SK-N-SH treated with all-trans-retinoic acid at 6 μM for 48 hours (cell line): ENCODE measurements at regions not wholly inside any gene's neighbourhood (a gene's known extent, or its start where the extent isn't known, plus 50 kb on each side); places are given as distances from the start of the nearest gene placed in this dataset.
A peak's percentile ranks its signal among the peaks of the same experiment; 100 is the strongest.

ENCODE experiments used
- ATAC-seq: fragments of 200-7000 bp; cut with Tn5 transposase; 3 replicates; pipeline ENCODE4 v1.9.1; 2020; ENCODE audit warnings: mild to moderate bottlenecking, moderate library complexity
- ARNTL ChIP-seq: fragments of 450-650 bp; formaldehyde crosslinking; IDR thresholded peaks from 2 replicates; pipeline ENCODE4 v1.5.0; 2020; ENCODE audit warnings: low read depth, mild to moderate bottlenecking, moderate library complexity, borderline replicate concordance
- BACH2 ChIP-seq: fragments of 250-450 bp; sonication (Bioruptor Pico); IDR thresholded peaks from 2 replicates; pipeline ENCODE4 v1.9.0; 2021; ENCODE audit warnings: mild to moderate bottlenecking, borderline replicate concordance
- CSDC2 ChIP-seq: fragments of 250-450 bp; sonication (Bioruptor Pico); IDR thresholded peaks from 2 replicates; pipeline ENCODE4 v1.5.0; 2020; ENCODE audit warnings: mild to moderate bottlenecking, moderate library complexity
- ESRRG ChIP-seq: fragments of 250-450 bp; sonication (Bioruptor Pico); IDR thresholded peaks from 2 replicates; pipeline ENCODE4 v1.6.1; 2021; ENCODE audit warnings: mild to moderate bottlenecking
- GLIS3 ChIP-seq: fragments of 250-450 bp; sonication (Bioruptor Pico); IDR thresholded peaks from 2 replicates; pipeline ENCODE4 v1.5.0; 2020; ENCODE audit warnings: mild to moderate bottlenecking, moderate library complexity
- ISL1 ChIP-seq: fragments of 250-450 bp; sonication (Bioruptor Pico); IDR thresholded peaks from 2 replicates; pipeline ENCODE4 v2.1.2; 2022; ENCODE audit warnings: mild to moderate bottlenecking, moderate library complexity
- OSR1 ChIP-seq: fragments of 250-450 bp; sonication (Bioruptor Pico); IDR thresholded peaks from 2 replicates; pipeline ENCODE4 v1.8.0; 2022; ENCODE audit warnings: moderate library complexity, mild to moderate bottlenecking, inconsistent platforms
- RARB ChIP-seq: fragments of 250-450 bp; sonication (Bioruptor Pico); IDR thresholded peaks from 2 replicates; pipeline ENCODE4 v1.8.0; 2021; ENCODE audit warnings: mild to moderate bottlenecking, moderate library complexity
- SNAI2 ChIP-seq: fragments of 250-450 bp; sonication (Bioruptor Pico); IDR thresholded peaks from 2 replicates; pipeline ENCODE4 v1.5.0; 2020; ENCODE audit warnings: mild to moderate bottlenecking, moderate library complexity
- TCF4 ChIP-seq: fragments of 250-450 bp; sonication (Bioruptor Pico); IDR thresholded peaks from 2 replicates; pipeline ENCODE4 v1.8.0; 2021; ENCODE audit warnings: mild to moderate bottlenecking, moderate library complexity, borderline replicate concordance
- TOX ChIP-seq: fragments of 250-450 bp; sonication (Bioruptor Pico); IDR thresholded peaks from 2 replicates; pipeline ENCODE4 v1.8.0; 2021; ENCODE audit warnings: mild to moderate bottlenecking, moderate library complexity, borderline replicate concordance
- ZC3H10 ChIP-seq: fragments of 250-450 bp; sonication (Bioruptor Pico); IDR thresholded peaks from 2 replicates; pipeline ENCODE4 v1.5.1; 2021; ENCODE audit warnings: mild to moderate bottlenecking, moderate library complexity
- ZFP3 ChIP-seq: fragments of 250-450 bp; sonication (Bioruptor Pico); IDR thresholded peaks from 2 replicates; pipeline ENCODE4 v1.5.0; 2020; ENCODE audit warnings: mild to moderate bottlenecking, moderate library complexity
- ZFP30 ChIP-seq: fragments of 450-650 bp; formaldehyde crosslinking; IDR thresholded peaks from 2 replicates; pipeline ENCODE4 v1.5.0; 2022; ENCODE audit warnings: mild to moderate bottlenecking, moderate library complexity
- ZNF565 ChIP-seq: fragments of 450-650 bp; formaldehyde crosslinking; conservative IDR thresholded peaks from 2 replicates; pipeline ENCODE4 v1.5.0; 2020; ENCODE audit warnings: low read depth, mild to moderate bottlenecking, moderate library complexity
- ZNF8 ChIP-seq: fragments of 450-650 bp; formaldehyde crosslinking; IDR thresholded peaks from 2 replicates; pipeline ENCODE4 v1.5.0; 2020; ENCODE audit warnings: mild to moderate bottlenecking, moderate library complexity
- TF ChIP-seq, protein P1 (sequence below): fragments of 250-450 bp; sonication (Bioruptor Pico); IDR thresholded peaks from 2 replicates; pipeline ENCODE4 v1.8.0; 2021; ENCODE audit warnings: low read depth, mild to moderate bottlenecking, moderate library complexity, borderline replicate concordance
- TF ChIP-seq, protein P2 (sequence below): fragments of 250-450 bp; sonication (Bioruptor Pico); IDR thresholded peaks from 2 replicates; pipeline ENCODE4 v1.8.0; 2020; ENCODE audit warnings: mild to moderate bottlenecking, moderate library complexity, borderline replicate concordance
- TF ChIP-seq, protein P3 (sequence below): fragments of 250-450 bp; sonication (Bioruptor Pico); IDR thresholded peaks from 2 replicates; pipeline ENCODE4 v1.5.1; 2020; ENCODE audit warnings: low read depth, mild to moderate bottlenecking, moderate library complexity
- TF ChIP-seq, protein P4 (sequence below): fragments of 250-450 bp; sonication (Bioruptor Pico); IDR thresholded peaks from 2 replicates; pipeline ENCODE4 v1.5.1; 2021; ENCODE audit warnings: mild to moderate bottlenecking, moderate library complexity
- TF ChIP-seq, protein P5 (sequence below): fragments of 250-450 bp; sonication (Bioruptor Pico); IDR thresholded peaks from 2 replicates; pipeline ENCODE4 v1.5.0; 2020; ENCODE audit warnings: mild to moderate bottlenecking, moderate library complexity

DNA sequence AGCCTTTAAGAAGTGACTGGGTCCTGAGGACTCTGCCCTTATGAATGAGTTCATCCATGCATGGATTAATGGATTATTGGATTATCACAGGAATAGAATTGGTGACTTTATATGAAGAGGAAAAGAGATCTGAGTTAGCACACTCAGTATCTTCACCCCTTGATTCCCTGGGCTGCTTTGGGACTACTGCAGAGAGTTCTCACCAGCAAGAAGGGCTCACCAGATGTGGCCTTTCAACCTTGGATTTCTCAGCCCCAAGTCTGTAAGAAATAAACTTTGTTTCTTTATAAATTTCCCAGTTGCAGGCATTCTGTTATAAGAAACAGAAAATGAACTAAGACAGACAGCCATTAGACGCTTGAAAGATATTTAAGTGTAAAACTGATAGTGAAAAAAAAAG, 509.2 kb downstream of the FLRT2 start:
- no peak for ATAC-seq

DNA sequence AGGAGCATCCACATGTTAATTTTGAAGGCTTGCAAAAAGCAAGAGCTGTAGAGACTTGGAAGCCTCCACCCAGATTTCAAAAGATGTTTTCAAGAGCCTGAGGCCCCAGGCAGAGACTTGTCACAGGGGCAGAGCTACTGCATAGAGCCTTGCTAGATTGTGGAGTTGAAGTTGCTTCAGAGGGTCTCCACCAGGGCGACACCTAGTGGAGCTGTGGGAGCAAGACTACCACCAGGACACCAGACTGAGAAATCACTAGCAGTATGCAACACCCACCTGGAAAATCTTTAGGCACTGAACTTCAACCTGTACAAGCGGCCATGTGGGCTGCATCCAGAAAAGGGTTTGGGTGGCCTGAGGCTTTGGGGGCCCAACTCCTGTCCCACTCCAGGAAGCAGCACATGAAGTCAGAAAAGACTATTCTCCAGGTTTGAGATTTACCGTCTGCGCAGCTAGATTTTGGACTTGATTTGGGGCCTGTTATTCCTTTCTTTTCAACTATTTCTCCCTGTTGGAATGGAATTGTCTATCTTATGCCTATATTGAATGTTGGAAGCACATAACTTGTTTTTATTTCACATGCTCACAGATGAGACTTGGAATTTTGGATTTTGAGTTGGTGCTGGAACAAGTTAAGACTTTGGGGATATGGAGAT, 508.6 kb downstream of the FLRT2 start:
- peak; percentile 96 for ATAC-seq
- TF ChIP-seq, protein P1, sequence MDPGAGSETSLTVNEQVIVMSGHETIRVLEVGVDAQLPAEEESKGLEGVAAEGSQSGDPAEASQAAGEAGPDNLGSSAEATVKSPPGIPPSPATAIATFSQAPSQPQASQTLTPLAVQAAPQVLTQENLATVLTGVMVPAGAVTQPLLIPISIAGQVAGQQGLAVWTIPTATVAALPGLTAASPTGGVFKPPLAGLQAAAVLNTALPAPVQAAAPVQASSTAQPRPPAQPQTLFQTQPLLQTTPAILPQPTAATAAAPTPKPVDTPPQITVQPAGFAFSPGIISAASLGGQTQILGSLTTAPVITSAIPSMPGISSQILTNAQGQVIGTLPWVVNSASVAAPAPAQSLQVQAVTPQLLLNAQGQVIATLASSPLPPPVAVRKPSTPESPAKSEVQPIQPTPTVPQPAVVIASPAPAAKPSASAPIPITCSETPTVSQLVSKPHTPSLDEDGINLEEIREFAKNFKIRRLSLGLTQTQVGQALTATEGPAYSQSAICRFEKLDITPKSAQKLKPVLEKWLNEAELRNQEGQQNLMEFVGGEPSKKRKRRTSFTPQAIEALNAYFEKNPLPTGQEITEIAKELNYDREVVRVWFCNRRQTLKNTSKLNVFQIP (CRISPR knock-in tag) = no peak
- no peak for TF ChIP-seq SNAI2
- TF ChIP-seq, protein P2, sequence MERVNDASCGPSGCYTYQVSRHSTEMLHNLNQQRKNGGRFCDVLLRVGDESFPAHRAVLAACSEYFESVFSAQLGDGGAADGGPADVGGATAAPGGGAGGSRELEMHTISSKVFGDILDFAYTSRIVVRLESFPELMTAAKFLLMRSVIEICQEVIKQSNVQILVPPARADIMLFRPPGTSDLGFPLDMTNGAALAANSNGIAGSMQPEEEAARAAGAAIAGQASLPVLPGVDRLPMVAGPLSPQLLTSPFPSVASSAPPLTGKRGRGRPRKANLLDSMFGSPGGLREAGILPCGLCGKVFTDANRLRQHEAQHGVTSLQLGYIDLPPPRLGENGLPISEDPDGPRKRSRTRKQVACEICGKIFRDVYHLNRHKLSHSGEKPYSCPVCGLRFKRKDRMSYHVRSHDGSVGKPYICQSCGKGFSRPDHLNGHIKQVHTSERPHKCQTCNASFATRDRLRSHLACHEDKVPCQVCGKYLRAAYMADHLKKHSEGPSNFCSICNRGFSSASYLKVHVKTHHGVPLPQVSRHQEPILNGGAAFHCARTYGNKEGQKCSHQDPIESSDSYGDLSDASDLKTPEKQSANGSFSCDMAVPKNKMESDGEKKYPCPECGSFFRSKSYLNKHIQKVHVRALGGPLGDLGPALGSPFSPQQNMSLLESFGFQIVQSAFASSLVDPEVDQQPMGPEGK = no peak
- TF ChIP-seq BACH2 (CRISPR knock-in tag) = no peak
- TF ChIP-seq ISL1 (CRISPR knock-in tag) = no peak
- TF ChIP-seq ESRRG = no peak
- TF ChIP-seq ZNF565 = no peak
- TF ChIP-seq, protein P3, sequence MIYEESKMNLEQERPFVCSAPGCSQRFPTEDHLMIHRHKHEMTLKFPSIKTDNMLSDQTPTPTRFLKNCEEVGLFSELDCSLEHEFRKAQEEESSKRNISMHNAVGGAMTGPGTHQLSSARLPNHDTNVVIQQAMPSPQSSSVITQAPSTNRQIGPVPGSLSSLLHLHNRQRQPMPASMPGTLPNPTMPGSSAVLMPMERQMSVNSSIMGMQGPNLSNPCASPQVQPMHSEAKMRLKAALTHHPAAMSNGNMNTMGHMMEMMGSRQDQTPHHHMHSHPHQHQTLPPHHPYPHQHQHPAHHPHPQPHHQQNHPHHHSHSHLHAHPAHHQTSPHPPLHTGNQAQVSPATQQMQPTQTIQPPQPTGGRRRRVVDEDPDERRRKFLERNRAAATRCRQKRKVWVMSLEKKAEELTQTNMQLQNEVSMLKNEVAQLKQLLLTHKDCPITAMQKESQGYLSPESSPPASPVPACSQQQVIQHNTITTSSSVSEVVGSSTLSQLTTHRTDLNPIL (CRISPR knock-in tag) = no peak
- no peak for TF ChIP-seq TCF4 (CRISPR knock-in tag)
- TF ChIP-seq ZC3H10 (CRISPR knock-in tag) = no peak
- no peak for TF ChIP-seq ZFP3 (CRISPR knock-in tag)
- TF ChIP-seq ARNTL = no peak
- TF ChIP-seq TOX (CRISPR knock-in tag) = no peak
- TF ChIP-seq GLIS3 (CRISPR knock-in tag) = no peak

More for the DNA sequence above, 509.2 kb downstream of the FLRT2 start:
- TF ChIP-seq RARB (CRISPR knock-in tag) = no peak
- no peak for TF ChIP-seq ISL1 (CRISPR knock-in tag)
- no peak for TF ChIP-seq OSR1 (CRISPR knock-in tag)
- TF ChIP-seq CSDC2 (CRISPR knock-in tag) = no peak
- no peak for TF ChIP-seq TCF4 (CRISPR knock-in tag)
- TF ChIP-seq ZNF8 (CRISPR knock-in tag) = no peak
- TF ChIP-seq TOX (CRISPR knock-in tag) = no peak
- TF ChIP-seq, protein P4, sequence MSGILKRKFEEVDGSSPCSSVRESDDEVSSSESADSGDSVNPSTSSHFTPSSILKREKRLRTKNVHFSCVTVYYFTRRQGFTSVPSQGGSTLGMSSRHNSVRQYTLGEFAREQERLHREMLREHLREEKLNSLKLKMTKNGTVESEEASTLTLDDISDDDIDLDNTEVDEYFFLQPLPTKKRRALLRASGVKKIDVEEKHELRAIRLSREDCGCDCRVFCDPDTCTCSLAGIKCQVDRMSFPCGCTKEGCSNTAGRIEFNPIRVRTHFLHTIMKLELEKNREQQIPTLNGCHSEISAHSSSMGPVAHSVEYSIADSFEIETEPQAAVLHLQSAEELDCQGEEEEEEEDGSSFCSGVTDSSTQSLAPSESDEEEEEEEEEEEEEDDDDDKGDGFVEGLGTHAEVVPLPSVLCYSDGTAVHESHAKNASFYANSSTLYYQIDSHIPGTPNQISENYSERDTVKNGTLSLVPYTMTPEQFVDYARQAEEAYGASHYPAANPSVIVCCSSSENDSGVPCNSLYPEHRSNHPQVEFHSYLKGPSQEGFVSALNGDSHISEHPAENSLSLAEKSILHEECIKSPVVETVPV (CRISPR knock-in tag) = no peak
- TF ChIP-seq, protein P1 (CRISPR knock-in tag) = no peak
- TF ChIP-seq BACH2 (CRISPR knock-in tag) = no peak
- TF ChIP-seq ZC3H10 (CRISPR knock-in tag) = no peak
- no peak for TF ChIP-seq ZFP3 (CRISPR knock-in tag)
- TF ChIP-seq SNAI2 = no peak
- no peak for TF ChIP-seq ZFP30 (CRISPR knock-in tag)
- TF ChIP-seq ESRRG = no peak

DNA sequence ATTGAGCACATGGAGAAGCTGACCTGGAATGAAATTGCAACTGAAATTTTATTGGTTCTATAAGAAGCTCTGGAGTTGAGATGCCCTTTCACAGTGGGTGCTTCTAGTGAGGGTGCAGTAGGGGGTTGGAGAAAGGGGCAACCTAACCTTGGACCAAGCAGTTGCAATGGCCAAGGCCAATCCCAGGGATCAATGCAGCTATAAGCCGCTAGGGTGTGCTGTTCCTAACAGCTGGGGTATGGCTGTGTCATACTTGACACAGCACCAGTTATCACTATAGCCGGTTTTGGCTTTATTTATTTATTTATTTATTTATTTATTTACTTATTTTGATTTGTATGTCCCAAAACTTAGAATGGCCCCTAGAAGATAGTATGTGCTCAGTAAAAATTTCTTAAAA, 505.9 kb downstream of the FLRT2 start:
- TF ChIP-seq CSDC2 (CRISPR knock-in tag) = no peak
- peak; percentile 89 for ATAC-seq

DNA sequence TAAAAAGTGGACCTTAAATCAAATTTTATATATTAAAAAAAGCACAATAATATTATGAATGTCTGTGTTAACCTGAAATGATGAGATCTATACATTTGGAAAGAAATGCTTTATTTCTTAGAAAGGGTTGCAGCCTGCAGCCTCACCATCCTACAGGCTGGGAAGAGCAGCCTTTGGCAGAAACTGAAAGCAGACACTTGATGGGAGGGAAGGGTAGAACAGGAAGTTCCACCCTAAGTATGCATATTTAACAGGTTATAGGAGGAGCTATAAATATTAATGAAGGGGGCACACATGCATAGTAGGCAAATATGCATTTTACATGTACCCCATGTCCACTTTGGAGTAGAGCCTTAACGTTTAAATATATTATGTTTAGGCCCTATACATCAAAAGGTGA, 498.0 kb downstream of the FLRT2 start:
- no peak for ATAC-seq
- TF ChIP-seq TCF4 (CRISPR knock-in tag) (no peak), ARNTL (no peak), ZNF565 (no peak), ZC3H10 (CRISPR knock-in tag) (no peak), RARB (CRISPR knock-in tag) (no peak), BACH2 (CRISPR knock-in tag) (no peak), TOX (CRISPR knock-in tag) (no peak), ESRRG (no peak)
- TF ChIP-seq, protein P5, sequence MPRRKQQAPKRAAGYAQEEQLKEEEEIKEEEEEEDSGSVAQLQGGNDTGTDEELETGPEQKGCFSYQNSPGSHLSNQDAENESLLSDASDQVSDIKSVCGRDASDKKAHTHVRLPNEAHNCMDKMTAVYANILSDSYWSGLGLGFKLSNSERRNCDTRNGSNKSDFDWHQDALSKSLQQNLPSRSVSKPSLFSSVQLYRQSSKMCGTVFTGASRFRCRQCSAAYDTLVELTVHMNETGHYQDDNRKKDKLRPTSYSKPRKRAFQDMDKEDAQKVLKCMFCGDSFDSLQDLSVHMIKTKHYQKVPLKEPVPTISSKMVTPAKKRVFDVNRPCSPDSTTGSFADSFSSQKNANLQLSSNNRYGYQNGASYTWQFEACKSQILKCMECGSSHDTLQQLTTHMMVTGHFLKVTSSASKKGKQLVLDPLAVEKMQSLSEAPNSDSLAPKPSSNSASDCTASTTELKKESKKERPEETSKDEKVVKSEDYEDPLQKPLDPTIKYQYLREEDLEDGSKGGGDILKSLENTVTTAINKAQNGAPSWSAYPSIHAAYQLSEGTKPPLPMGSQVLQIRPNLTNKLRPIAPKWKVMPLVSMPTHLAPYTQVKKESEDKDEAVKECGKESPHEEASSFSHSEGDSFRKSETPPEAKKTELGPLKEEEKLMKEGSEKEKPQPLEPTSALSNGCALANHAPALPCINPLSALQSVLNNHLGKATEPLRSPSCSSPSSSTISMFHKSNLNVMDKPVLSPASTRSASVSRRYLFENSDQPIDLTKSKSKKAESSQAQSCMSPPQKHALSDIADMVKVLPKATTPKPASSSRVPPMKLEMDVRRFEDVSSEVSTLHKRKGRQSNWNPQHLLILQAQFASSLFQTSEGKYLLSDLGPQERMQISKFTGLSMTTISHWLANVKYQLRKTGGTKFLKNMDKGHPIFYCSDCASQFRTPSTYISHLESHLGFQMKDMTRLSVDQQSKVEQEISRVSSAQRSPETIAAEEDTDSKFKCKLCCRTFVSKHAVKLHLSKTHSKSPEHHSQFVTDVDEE (CRISPR knock-in tag) = no peak
- TF ChIP-seq, protein P2 = no peak
